Inflammatory macrophage treated with lipopolysaccharide for 1 hour (primary cell): ENCODE measurements at regions not wholly inside any gene's neighbourhood (a gene's known extent, or its start where the extent isn't known, plus 50 kb on each side); places are given as distances from the start of the nearest gene placed in this dataset.
A peak's percentile ranks its signal among the peaks of the same experiment; 100 is the strongest.
"Not testable (repeated sequence)": the region's sequence is repeated elsewhere in the genome, so short reads cannot be mapped to it uniquely, and the experiment has no call there.

Experiments
- DNase-seq, 2 donors: peaks; one replicate each; pipeline ENCODE4 v3.0.0-alpha.2; 2020 to 2022

- no peak for DNase-seq
Measured at GRCh38 chr9:135394699-135395645, 84.6 kb upstream of the PPP1R26 start.

- DNase-seq, result no peak
Measured at GRCh38 chr9:135397142-135397541, 82.4 kb upstream of the PPP1R26 start.

GRCh38 chr9:135399000-135399649 lies 80.5 kb upstream of the PPP1R26 start:
- DNase-seq, result no peak

DNA sequence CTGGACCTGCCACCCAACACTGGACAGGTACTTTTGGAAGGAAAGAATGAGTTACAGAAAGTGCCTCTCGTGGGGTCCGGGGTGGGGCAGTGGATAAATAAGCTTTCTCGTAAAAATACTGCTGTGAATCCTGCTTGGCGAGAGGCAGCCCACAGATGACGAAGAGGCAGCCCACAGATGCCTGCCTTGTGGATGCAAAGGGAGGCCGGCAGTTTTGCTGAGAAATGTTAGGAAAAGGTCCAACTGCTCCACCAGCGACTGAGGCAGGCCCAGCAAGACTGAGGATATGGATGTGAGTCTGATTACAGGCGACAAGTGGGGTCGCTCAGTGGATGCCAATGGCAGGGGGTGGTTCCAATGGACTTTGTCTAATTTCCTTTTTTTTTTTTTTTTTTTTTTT lies 79.1 kb upstream of the PPP1R26 start:
- DNase-seq, result no peak

- DNase-seq, result no peak
Measured at GRCh38 chr9:135401218-135401617, 78.4 kb upstream of the PPP1R26 start.

DNA sequence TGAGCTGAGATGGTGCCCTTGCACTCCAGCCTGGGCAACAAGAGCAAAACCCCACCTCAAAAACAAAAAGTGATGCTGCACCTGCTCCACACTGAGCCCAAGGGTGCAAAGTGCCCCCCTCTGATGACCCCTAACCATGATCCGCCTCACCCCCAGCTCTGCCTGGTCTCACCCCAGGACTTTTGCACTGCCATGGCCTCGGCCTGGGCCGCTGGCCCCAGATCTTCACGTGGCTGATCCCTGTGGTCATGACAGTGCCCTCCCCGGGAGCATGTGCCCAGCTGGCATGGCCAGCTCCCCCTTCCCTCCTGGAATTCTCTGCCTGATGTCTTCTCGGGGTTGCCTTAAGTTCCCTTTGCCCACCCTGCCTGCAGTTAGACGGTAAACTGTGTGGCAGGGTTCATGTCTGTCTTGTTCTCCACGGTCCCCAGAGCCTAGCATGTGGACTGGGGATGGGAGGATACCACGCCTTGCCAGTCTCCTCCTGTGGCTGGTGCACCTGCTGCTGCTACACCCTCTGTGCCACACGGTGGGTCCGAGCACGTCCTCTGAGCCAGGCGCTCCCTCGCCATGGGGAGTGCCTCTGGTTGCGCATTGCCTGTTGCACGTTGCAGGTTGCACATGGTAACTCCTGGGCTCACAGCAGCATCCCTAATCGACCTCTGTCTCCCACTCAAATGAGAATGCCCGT lies 77.4 kb upstream of the PPP1R26 start:
- no peak for DNase-seq

- no peak for DNase-seq
Measured at GRCh38 chr9:135402739-135403695, 76.6 kb upstream of the PPP1R26 start.

GRCh38 chr9:135403733-135404450 lies 75.7 kb upstream of the PPP1R26 start:
- no peak for DNase-seq

DNA sequence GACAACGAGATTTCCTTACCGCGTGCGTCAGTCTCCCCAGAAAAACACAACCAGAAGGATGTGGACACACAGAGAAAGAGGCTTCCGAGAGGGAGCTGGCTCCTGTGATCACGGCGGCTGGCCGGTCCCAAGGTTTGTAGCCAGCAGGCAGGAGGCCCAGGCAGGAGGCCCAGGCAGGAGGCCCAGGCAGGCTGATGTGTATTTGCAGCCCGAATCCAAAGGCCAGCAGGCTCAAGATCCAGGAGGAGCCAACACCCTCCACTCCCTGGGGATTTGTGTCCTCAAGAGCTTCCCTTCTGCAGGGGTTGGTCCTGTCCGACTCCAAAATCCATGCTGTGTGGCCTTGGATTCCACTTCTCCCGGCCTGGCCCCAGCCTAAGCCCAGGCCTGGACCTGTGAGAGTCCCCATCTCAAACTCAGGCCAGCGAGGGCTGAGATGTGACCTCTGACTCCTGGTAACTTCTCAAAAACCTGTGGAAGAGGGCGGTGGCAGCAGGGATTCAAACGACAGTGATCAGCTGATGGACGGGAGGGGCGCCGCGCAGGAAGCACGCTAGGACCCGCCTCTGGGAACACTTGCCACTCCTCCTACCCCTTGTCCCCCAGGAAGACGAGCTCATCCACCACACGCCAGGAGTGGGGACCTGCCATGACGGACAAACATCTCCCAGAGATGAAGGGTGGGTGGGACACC lies 75.0 kb upstream of the PPP1R26 start:
- DNase-seq, result no peak

GRCh38 chr9:135405145-135405464 lies 74.5 kb upstream of the PPP1R26 start:
- DNase-seq, result not testable (repeated sequence)

DNA sequence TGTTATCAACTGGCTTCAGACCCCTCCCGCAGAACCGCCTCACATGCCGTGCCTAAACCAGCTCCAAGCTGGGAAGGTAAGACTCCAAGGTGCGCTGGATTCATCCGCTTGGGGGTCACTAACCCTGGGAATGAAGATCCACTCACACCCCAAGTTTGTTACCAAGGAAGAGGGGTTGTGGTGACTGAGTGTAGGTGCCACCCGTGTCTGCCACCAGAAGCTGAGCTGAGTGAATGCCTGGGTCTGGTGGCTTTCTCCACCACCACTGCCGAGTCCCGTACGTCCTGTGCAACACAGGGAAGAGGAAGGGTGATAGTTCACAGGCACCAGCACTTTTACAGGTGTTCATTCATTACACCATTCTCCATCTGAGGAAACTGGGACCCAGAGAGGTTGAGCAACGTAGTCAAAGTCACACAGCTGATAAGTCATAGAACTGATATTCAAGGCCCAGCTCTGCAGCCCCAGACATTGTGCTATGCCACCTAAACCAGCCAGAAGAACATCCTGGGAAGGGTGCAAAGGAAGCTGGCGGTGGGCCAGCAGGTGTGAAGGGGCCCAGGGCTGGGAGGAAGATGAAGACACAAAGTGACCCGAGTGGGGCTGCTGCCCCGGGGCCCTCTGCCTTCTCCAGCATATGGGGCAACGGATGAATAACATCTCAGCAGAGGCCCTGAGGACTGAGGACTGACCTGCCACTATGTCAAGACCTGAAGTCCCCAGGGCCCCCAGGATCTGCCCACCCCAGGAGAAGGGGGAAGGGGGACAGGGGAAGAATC lies 70.9 kb upstream of the PPP1R26 start:
- no peak for DNase-seq

DNA sequence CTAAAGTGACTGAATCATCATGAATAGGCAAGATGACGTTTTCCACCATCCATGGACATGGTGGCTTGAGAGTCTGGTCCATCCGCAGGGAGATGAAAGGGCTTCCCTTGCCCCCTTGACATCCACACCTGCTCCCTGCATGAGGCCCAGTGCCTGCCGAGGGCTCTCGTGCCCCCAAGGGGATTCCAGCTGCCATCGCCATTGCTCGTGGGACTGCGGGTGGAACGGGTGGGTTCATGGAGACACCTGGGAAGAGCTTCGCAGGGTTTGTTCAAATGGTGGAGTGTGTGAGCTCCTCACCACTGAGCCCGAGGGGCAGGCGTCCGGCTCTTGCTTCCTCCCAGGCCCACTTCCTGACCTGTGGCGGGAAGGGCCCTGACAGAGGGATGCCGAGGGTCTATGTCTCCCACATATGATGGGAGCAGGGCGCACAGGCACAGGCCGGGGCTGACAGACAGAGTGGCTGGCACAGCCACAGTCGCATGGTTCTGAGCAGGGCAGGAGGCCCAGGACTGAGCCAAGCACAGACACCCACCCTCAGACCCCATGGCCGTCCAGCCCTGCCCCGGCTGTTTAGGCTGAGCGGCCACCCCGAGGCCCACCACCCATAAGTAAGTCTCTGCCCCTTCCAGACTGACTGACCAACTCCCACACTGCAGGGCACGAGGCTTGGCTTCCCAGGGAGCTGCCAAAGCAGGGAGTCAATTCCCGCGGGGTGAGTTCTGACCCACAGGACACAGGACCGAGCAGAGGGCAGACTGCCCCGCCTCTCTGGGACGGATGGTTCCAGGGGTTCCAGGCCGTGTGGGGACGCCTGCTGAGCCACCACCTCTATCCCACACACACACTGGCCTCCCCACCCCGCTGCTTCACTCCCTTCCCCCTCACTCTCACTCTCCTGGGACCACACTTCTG lies 70.0 kb upstream of the PPP1R26 start:
- no peak for DNase-seq

DNA sequence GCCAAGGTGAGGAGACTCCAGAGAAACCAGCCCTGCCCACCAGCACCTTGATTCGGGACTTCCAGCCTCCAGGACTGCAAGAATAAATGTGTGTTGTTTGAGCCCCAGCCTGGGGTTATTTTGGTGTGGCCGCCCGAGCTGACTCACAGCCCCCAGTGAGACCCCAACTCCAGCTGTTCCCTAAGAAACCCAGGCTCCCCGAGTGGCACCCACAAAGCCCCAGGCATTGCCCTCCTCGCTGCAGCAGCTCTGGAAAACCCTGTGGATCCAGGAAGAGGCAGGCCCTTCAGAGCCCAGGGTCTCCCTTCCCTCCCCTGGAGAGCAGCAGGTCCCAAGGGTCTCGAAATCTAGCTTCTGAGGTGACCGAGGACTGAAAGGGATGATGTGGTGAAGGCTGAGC lies 69.2 kb upstream of the PPP1R26 start:
- no peak for DNase-seq

DNA sequence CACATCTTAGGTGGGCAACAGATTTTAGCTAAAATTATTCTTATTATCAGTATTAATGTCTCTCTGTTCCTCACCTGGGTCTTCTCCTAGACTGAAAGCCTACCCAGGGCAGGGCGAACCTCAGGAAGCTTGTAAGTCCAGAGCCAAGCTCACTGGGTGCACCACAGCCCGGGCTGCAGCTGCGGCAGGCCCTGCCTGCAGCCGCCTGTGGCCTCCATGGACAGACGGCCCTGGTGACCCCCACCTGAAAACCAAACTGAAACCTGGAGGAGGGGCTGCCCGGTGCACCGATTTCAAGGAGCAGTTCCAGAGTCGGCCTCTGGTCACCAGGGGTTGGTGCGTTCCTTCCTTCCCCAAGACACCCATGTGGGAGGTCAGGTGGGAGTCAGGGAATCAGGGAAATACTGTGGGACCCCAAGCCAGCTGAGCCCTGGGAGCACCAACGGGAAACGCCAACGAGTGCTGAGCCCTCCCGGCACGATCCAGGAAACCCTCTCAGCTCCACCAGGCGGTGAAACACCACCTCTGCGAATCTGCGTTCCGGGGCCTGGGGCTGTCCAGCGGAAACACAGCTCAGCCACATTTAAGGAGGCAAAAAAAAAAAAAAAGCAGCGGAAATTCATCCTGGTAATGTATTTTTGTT lies 68.6 kb upstream of the PPP1R26 start:
- no peak for DNase-seq

DNA sequence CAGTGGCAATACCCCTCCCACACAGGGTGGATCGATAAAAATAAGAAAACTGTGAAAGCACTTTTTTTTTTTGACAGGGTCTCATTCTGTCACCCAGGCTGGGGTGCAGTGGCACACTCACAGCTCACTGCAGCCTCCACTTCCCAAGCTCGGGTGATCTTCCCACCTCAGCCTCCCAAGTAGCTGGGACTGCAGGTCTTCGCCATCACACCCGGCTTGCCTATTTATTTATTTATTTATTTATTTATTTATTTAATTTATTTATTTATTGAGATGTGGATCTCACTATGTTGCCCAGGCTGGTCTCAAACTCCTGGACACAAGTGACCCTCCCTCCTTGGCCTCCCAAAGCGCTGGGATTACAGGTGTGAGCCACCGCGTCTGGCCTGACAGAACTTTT lies 68.0 kb upstream of the PPP1R26 start:
- DNase-seq, result not testable (repeated sequence)

- peak; percentile 24 to 80 for DNase-seq
Measured at GRCh38 chr9:135412315-135413085, 67.1 kb upstream of the PPP1R26 start.

GRCh38 chr9:135413086-135413375 lies 66.6 kb upstream of the PPP1R26 start:
- no peak for DNase-seq

DNA sequence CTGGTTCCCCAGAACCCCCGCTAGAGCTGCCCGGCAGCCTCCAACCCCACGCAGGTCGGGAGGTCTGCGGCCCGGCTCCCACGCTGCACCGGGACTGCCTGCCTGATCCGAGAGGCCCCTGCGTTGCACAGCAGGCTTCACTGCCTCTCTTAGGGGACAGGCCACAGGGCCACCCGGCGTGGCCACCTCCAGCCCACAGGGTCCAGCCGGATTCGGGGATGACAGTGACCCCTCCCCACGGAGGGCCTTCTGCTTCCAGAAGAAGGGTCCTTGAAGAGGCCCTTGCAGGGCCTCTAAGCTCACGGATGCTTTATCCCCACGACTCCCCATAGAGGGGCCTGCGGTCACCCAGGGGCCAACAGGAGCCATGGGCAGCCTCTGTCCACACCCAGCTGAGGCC lies 66.1 kb upstream of the PPP1R26 start:
- DNase-seq, result no peak
